ENCODE measurements at regions not wholly inside any gene's neighbourhood (a gene's known extent, or its start where the extent isn't known, plus 50 kb on each side); places are given as distances from the start of the nearest gene placed in this dataset.

GRCh38 chr20:1805161-1805581 is 90.0 kb upstream of the SIRPA start:
- Histone ChIP-seq H3K4me3 (no peak overlapping the region), H3K4me1 (peaks cover 0 to 38% (median 19%) of the 10 kb centered on the region in 4 donors), H3K27ac (no peak overlapping the region), H3K36me3 (no peaks in the 10 kb centered on the region), H3K27me3 (no peaks in the 10 kb centered on the region), H3K9me3 (no peaks in the 10 kb centered on the region)
- intact Hi-C loops (cut with DNase I) = loop anchor here (10.0 kb wide), 1 partner anchor 300 kb away; the partner anchor contains the start of gene STK35
- DNase-seq = no peak
- TF ChIP-seq POLR2AphosphoS5 (IDR thresholded peaks at IDR 0.05) (no peak), EP300 (IDR thresholded peaks at IDR 0.05) (no peak), CTCF (IDR thresholded peaks at IDR 0.05) (no peak), POLR2A (IDR thresholded peaks at IDR 0.05) (no peak)
- 92 to 93% methylated on average over 4 of the region's 4 CpGs for WGBS, 2 donors

- 83 to 89% methylated on average over 4 of the region's 4 CpGs for WGBS, 2 donors
- DNase-seq = no peak
- Histone ChIP-seq H3K9me3 (no peaks in the 10 kb centered on the region), H3K4me3 (no peak overlapping the region), H3K4me1 (peaks cover 0 to 32% (median 19%) of the 10 kb centered on the region in 4 donors), H3K36me3 (no peaks in the 10 kb centered on the region), H3K27ac (no peak overlapping the region), H3K27me3 (no peaks in the 10 kb centered on the region)
- intact Hi-C loops (cut with DNase I) = loop anchor here (5.0 to 10.0 kb wide), 2 partner anchors 133 to 300 kb away; partner anchors contain the start of gene STK35
- TF ChIP-seq CTCF (IDR thresholded peaks at IDR 0.05) (no peak), EP300 (IDR thresholded peaks at IDR 0.05) (no peak), POLR2AphosphoS5 (IDR thresholded peaks at IDR 0.05) (no peak)
Measured at GRCh38 chr20:1804554-1804956, 90.7 kb upstream of the SIRPA start.

GRCh38 chr20:1803932-1804501 is 91.2 kb upstream of the SIRPA start:
- peaks cover 0 to 27% (median 19%) of the 10 kb centered on the region in 4 donors for H3K4me1 ChIP-seq
- no peaks in the 10 kb centered on the region for H3K9me3 ChIP-seq
- WGBS, 2 donors = 62% methylated on average over 10 of the region's 10 CpGs
- H3K4me3 ChIP-seq = peak overlapping the region; percentile 20 to 71 (median 54)
- no peaks in the 10 kb centered on the region for H3K36me3 ChIP-seq
- peak overlapping the region; percentile 60 to 80 (median 68) for H3K27ac ChIP-seq
- TF ChIP-seq POLR2A (IDR thresholded peaks at IDR 0.05) (no peak), CTCF (IDR thresholded peaks at IDR 0.05) (no peak), EP300 (IDR thresholded peaks at IDR 0.05) (no peak), POLR2AphosphoS5 (IDR thresholded peaks at IDR 0.05) (no peak)
- no peaks in the 10 kb centered on the region for H3K27me3 ChIP-seq
- intact Hi-C loops (cut with DNase I) = loop anchor here (2.0 to 10.0 kb wide), 4 partner anchors 37 to 301 kb away; partner anchors contain the start of genes SIRPA and STK35
- no peak for DNase-seq

- DNase-seq = peak; percentile 78
- Histone ChIP-seq H3K27me3 (no peaks in the 10 kb centered on the region), H3K36me3 (no peaks in the 10 kb centered on the region), H3K9me3 (no peaks in the 10 kb centered on the region), H3K4me3 (peak overlapping the region; percentile 20 to 71 (median 54)), H3K27ac (peak overlapping the region; percentile 60 to 80 (median 68)), H3K4me1 (peaks cover 0 to 23% (median 19%) of the 10 kb centered on the region in 4 donors)
- TF ChIP-seq EP300 (IDR thresholded peaks at IDR 0.05) (no peak), POLR2AphosphoS5 (IDR thresholded peaks at IDR 0.05) (peak in 2 of 4 donors; percentile 44 to 47)
- intact Hi-C loops (cut with DNase I) = loop anchor here (2.0 to 10.0 kb wide), 4 partner anchors 38 to 302 kb away; partner anchors contain the start of genes SIRPA and STK35
- WGBS, 2 donors = 1% methylated on average over 100 of the region's 100 CpGs
Measured at GRCh38 chr20:1803061-1803931, 91.9 kb upstream of the SIRPA start.
